ENCODE measurements at regions not wholly inside any gene's neighbourhood (a gene's known extent, or its start where the extent isn't known, plus 50 kb on each side); places are given as distances from the start of the nearest gene placed in this dataset.

DNA sequence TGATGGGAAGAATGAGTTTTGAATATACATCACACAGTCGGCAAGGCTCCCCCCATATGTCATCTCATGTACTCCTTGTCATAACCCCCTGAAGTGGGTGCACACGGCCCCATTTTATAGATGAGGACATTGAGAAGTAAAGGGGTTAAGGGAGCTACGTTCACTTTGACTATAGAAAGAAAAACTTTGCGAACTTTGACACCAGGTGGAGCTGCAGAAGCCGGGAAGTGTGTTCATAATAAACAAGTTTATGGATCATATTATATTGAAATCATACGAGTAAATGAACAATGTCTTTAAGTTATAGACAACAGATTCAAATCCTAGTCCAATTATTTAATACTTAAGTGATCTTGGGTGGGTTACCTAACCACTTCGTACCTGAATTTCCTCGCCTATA is 203.8 kb upstream of the PITX2 start:
- no peak for DNase-seq (ENCODE audit: insufficient read length, low spot score, missing footprints)
- Histone ChIP-seq H3K4me1 (ENCODE audit: insufficient read depth, low read length) (no peaks in the 10 kb centered on the region), H3K79me2 (ENCODE audit: insufficient read depth, low read length) (no peaks in the 10 kb centered on the region), H3K27ac (ENCODE audit: low read depth, low read length) (no peak overlapping the region), H4K20me1 (ENCODE audit: insufficient read depth, low read length) (no peaks in the 10 kb centered on the region), H3K9me3 (ENCODE audit: low read depth, low read length) (no peaks in the 10 kb centered on the region), H3K36me3 (ENCODE audit: insufficient read depth, low read length) (no peaks in the 10 kb centered on the region), H3K4me2 (ENCODE audit: insufficient read depth, low read length) (no peak overlapping the region), H2AFZ (ENCODE audit: low read length) (no peak overlapping the region), H3K4me3 (ENCODE audit: insufficient read depth, low read length) (no peak overlapping the region), H3K27me3 (ENCODE audit: insufficient read depth, low read length) (peaks cover 2% of the 10 kb centered on the region)
- TF ChIP-seq, protein P1, sequence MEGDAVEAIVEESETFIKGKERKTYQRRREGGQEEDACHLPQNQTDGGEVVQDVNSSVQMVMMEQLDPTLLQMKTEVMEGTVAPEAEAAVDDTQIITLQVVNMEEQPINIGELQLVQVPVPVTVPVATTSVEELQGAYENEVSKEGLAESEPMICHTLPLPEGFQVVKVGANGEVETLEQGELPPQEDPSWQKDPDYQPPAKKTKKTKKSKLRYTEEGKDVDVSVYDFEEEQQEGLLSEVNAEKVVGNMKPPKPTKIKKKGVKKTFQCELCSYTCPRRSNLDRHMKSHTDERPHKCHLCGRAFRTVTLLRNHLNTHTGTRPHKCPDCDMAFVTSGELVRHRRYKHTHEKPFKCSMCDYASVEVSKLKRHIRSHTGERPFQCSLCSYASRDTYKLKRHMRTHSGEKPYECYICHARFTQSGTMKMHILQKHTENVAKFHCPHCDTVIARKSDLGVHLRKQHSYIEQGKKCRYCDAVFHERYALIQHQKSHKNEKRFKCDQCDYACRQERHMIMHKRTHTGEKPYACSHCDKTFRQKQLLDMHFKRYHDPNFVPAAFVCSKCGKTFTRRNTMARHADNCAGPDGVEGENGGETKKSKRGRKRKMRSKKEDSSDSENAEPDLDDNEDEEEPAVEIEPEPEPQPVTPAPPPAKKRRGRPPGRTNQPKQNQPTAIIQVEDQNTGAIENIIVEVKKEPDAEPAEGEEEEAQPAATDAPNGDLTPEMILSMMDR (IDR thresholded peaks at IDR 0.05; ENCODE audit: extremely low read depth, low read depth, low read length) = no peak

DNA sequence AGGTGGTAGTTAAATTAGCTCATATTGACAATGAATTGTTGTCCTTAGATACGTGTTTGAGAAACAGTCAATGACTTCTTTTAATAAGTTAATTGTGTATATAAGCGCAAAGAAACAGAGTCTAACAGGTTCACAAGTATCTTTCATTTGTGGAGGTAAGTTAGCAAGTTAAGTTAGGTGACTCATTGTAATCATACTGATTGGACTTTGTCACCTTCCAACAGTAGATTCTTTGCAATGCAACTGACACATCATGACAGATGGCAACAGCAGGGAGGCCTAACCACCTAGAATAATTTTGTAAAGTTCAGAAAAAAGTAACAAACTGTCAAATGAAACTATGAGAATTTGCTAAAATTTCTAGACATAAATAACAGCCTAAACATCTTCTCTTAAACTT is 207.6 kb upstream of the PITX2 start:
- TF ChIP-seq, protein P1 (IDR thresholded peaks at IDR 0.05; ENCODE audit: extremely low read depth, low read depth, low read length) = no peak
- Histone ChIP-seq H3K4me2 (ENCODE audit: insufficient read depth, low read length) (no peak overlapping the region), H3K4me1 (ENCODE audit: insufficient read depth, low read length) (no peaks in the 10 kb centered on the region), H3K4me3 (ENCODE audit: insufficient read depth, low read length) (no peak overlapping the region), H3K27me3 (ENCODE audit: insufficient read depth, low read length) (peaks cover 3% of the 10 kb centered on the region), H4K20me1 (ENCODE audit: insufficient read depth, low read length) (no peaks in the 10 kb centered on the region), H3K36me3 (ENCODE audit: insufficient read depth, low read length) (no peaks in the 10 kb centered on the region), H3K79me2 (ENCODE audit: insufficient read depth, low read length) (no peaks in the 10 kb centered on the region), H2AFZ (ENCODE audit: low read length) (no peak overlapping the region), H3K9me3 (ENCODE audit: low read depth, low read length) (no peaks in the 10 kb centered on the region), H3K27ac (ENCODE audit: low read depth, low read length) (no peak overlapping the region)
- DNase-seq (ENCODE audit: insufficient read length, low spot score, missing footprints) = no peak

DNA sequence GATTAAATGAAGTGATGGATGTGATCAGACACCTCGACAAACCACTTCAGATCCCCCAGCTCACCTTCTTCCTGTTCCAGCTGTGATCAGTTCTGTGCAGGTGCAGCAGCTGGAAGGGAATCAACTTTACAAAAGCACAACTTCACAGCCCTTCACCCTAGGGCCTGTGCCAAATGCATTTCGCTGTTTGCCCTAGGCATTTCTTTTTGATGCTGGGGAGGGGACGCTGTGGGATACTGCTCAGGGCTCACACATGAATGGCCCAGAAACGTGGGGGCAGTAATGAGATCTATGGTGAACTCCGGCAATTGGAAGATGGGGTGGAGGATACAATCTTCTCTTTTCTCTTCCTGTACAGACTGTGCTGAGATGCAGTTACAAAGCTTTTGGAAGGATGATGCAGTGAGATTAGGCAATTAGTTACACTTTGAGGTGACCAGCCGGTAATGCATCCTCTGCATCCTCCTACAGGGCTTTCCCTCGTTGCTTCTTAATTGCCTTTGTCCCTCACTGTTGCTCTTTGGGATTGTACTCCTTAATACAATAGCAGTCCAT is 215.1 kb upstream of the PITX2 start:
- Histone ChIP-seq H3K27ac (ENCODE audit: low read depth, low read length) (no peak overlapping the region), H3K4me3 (ENCODE audit: insufficient read depth, low read length) (no peak overlapping the region), H3K9me3 (ENCODE audit: low read depth, low read length) (no peaks in the 10 kb centered on the region), H3K27me3 (ENCODE audit: insufficient read depth, low read length) (peaks cover 7% of the 10 kb centered on the region), H4K20me1 (ENCODE audit: insufficient read depth, low read length) (no peaks in the 10 kb centered on the region), H3K4me2 (ENCODE audit: insufficient read depth, low read length) (no peak overlapping the region), H2AFZ (ENCODE audit: low read length) (no peak overlapping the region), H3K79me2 (ENCODE audit: insufficient read depth, low read length) (no peaks in the 10 kb centered on the region), H3K4me1 (ENCODE audit: insufficient read depth, low read length) (peaks cover 11% of the 10 kb centered on the region), H3K36me3 (ENCODE audit: insufficient read depth, low read length) (no peaks in the 10 kb centered on the region)
- no peak for DNase-seq (ENCODE audit: insufficient read length, low spot score, missing footprints)
- TF ChIP-seq, protein P1 (IDR thresholded peaks at IDR 0.05; ENCODE audit: extremely low read depth, low read depth, low read length) = no peak

DNA sequence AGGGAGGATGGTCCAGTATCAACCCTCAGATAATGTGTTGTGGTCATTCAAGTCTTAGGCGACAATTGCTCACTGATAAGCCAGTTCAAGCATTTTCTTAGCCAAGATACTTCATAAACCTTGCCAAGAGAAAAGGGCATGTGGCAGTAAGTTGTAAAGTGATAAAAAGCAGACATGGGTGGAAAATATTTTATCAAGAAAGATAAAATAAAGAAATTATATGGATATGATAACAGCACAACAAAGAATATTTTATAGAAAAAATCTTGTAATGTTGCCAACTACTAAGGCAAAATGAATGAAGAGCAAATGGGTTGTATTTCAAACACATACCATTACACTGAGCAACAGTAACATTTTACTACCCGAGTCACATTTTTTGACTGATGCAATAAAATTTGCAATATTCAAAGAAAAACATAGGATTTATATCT is 217.4 kb upstream of the PITX2 start:
- peak overlapping the region; percentile 1 for H3K4me2 ChIP-seq (ENCODE audit: insufficient read depth, low read length)
- peak; percentile 85 for DNase-seq (ENCODE audit: insufficient read length, low spot score, missing footprints)
- H3K79me2 ChIP-seq (ENCODE audit: insufficient read depth, low read length) = no peaks in the 10 kb centered on the region
- H3K9me3 ChIP-seq (ENCODE audit: low read depth, low read length) = no peaks in the 10 kb centered on the region
- H3K27me3 ChIP-seq (ENCODE audit: insufficient read depth, low read length) = peaks cover 7% of the 10 kb centered on the region
- TF ChIP-seq, protein P1 (IDR thresholded peaks at IDR 0.05; ENCODE audit: extremely low read depth, low read depth, low read length) = no peak
- H4K20me1 ChIP-seq (ENCODE audit: insufficient read depth, low read length) = no peaks in the 10 kb centered on the region
- no peak overlapping the region for H3K4me3 ChIP-seq (ENCODE audit: insufficient read depth, low read length)
- no peak overlapping the region for H2AFZ ChIP-seq (ENCODE audit: low read length)
- peaks cover 11% of the 10 kb centered on the region for H3K4me1 ChIP-seq (ENCODE audit: insufficient read depth, low read length)
- no peaks in the 10 kb centered on the region for H3K36me3 ChIP-seq (ENCODE audit: insufficient read depth, low read length)
- H3K27ac ChIP-seq (ENCODE audit: low read depth, low read length) = no peak overlapping the region

All from osteoblast (primary cell).